HFFc6 (cell line): ENCODE measurements at regions not wholly inside any gene's neighbourhood (a gene's known extent, or its start where the extent isn't known, plus 50 kb on each side); places are given as distances from the start of the nearest gene placed in this dataset.

Experiments
- DNase-seq: peaks from one replicate; pipeline ENCODE4 v3.0.0-alpha.2; 2018
- H3K27ac Mint-ChIP-seq: 2 replicates; pipeline ENCODE4 v1.8.0; 2020; ENCODE audit warnings: mild to moderate bottlenecking, mixed read lengths
- H3K27me3 Mint-ChIP-seq: 2 replicates; pipeline ENCODE4 v1.8.0; 2021; ENCODE audit warnings: mild to moderate bottlenecking, moderate library complexity, mixed read lengths; ENCODE audit not compliant: insufficient read depth
- H3K36me3 Mint-ChIP-seq: 2 replicates; pipeline ENCODE4 v1.8.0; 2021; ENCODE audit warnings: low read depth, mixed read lengths
- H3K4me1 Mint-ChIP-seq: 2 replicates; pipeline ENCODE4 v1.8.0; 2020; ENCODE audit warnings: low read depth, mixed read lengths
- H3K4me3 Mint-ChIP-seq: 2 replicates; pipeline ENCODE4 v1.8.0; 2020; ENCODE audit warnings: mild to moderate bottlenecking, moderate library complexity, mixed read lengths
- H3K9me3 Mint-ChIP-seq: 2 replicates; pipeline ENCODE4 v1.8.0; 2020; ENCODE audit warnings: mild to moderate bottlenecking, mixed read lengths
- TF ChIP-seq, protein P1 (sequence below): fragments of 200-600 bp; sonication (generic); IDR thresholded peaks from 2 replicates; pipeline ENCODE4 v1.5.0; 2021; ENCODE audit warnings: antibody characterized with exemption, mild to moderate bottlenecking

DNA sequence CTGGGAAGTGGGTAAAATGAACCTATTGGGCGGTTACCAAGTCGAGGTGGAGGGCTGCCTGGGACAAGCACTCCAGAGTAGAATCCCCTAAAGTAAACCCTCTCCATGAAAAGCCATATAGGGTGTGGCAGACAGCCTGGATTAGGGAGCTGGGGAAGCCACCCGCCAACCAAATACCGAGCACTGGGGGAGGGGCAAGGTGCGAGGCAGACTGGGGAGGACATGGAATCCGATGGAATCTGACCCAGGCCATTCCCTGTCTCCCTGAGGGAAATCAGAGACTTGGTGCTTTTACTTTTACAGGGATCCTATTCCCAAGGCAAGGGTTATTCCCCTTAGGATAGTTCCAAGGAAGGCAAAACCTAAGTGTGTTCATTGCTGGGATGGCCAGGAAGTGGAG, 130.9 kb upstream of the HSD17B12 start:
- no peak overlapping the region for H3K27ac Mint-ChIP-seq
- TF ChIP-seq, protein P1, sequence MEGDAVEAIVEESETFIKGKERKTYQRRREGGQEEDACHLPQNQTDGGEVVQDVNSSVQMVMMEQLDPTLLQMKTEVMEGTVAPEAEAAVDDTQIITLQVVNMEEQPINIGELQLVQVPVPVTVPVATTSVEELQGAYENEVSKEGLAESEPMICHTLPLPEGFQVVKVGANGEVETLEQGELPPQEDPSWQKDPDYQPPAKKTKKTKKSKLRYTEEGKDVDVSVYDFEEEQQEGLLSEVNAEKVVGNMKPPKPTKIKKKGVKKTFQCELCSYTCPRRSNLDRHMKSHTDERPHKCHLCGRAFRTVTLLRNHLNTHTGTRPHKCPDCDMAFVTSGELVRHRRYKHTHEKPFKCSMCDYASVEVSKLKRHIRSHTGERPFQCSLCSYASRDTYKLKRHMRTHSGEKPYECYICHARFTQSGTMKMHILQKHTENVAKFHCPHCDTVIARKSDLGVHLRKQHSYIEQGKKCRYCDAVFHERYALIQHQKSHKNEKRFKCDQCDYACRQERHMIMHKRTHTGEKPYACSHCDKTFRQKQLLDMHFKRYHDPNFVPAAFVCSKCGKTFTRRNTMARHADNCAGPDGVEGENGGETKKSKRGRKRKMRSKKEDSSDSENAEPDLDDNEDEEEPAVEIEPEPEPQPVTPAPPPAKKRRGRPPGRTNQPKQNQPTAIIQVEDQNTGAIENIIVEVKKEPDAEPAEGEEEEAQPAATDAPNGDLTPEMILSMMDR = no peak
- no peak overlapping the region for H3K4me3 Mint-ChIP-seq
- no peak for DNase-seq
- H3K27me3 Mint-ChIP-seq = peaks cover 25% of the 10 kb centered on the region
- no peaks in the 10 kb centered on the region for H3K9me3 Mint-ChIP-seq
- no peaks in the 10 kb centered on the region for H3K4me1 Mint-ChIP-seq
- H3K36me3 Mint-ChIP-seq = no peaks in the 10 kb centered on the region

DNA sequence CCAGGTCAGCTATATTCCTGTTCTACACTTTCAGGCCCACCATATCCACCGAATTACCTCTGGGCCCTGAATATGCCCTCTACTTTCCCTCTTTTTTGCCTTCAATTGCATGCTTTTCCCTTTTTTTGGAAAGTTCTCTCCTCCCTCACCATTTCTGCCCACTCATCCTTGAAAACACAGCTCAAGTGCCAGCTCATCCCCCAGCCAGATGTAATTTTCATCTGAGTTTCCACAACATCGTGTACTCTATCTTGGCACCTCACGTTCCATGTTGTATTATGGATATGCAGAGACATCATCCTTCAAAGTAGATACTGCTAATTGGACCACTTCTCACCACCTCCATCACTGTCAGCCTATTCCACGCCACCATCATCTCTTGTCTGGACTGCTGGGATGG, 129.8 kb upstream of the HSD17B12 start:
- Mint-ChIP-seq H3K27me3 (peaks cover 29% of the 10 kb centered on the region), H3K4me3 (no peak overlapping the region), H3K27ac (no peak overlapping the region), H3K4me1 (0 out of 2 replicates have a peak, but pooled peaks cover under 1% of the 10 kb centered on the region), H3K36me3 (no peaks in the 10 kb centered on the region), H3K9me3 (no peaks in the 10 kb centered on the region)
- TF ChIP-seq, protein P1 = no peak
- DNase-seq = no peak

DNA sequence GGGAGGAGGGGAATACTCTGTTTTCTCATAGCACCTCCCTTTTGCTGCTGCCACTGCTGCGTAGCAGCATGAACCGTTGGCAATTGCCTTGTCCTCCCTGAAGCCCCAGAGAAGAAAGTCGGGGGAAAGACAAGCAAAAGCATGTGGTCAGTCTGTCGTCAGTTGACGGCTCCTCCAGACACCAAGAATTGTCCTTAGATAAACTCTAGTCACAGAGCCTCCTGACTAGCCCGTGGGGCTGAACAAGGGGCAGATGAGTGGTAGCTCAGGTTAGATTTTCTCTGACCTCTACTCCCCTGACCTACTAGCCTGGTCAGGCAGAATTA, 126.4 kb upstream of the HSD17B12 start:
- Mint-ChIP-seq H3K27me3 (peaks cover 47% of the 10 kb centered on the region), H3K36me3 (no peaks in the 10 kb centered on the region), H3K9me3 (no peaks in the 10 kb centered on the region), H3K4me1 (peaks cover 10% of the 10 kb centered on the region), H3K27ac (no peak overlapping the region), H3K4me3 (no peak overlapping the region)
- DNase-seq = no peak
- TF ChIP-seq, protein P1 = no peak

DNA sequence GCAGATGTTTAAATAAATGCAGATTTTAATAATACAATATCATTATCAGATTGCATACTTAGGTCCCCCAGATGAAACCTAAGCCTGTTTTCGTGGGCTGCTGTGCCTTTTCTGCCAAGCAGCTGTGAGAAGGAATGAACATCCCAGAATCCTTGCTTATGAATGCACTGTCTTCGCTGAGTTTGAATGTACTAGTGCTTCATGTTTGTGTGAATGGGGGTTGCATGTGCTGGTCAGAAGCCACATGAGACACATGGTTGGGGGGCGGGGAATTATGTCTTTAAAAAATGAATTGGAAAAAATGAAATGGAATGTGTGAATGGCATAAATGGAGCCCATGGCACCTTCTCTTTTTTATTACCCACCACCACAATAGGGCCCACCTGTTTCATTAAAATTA, 125.4 kb upstream of the HSD17B12 start:
- H3K4me1 Mint-ChIP-seq = peaks cover 10% of the 10 kb centered on the region
- H3K27ac Mint-ChIP-seq = no peak overlapping the region

DNA sequence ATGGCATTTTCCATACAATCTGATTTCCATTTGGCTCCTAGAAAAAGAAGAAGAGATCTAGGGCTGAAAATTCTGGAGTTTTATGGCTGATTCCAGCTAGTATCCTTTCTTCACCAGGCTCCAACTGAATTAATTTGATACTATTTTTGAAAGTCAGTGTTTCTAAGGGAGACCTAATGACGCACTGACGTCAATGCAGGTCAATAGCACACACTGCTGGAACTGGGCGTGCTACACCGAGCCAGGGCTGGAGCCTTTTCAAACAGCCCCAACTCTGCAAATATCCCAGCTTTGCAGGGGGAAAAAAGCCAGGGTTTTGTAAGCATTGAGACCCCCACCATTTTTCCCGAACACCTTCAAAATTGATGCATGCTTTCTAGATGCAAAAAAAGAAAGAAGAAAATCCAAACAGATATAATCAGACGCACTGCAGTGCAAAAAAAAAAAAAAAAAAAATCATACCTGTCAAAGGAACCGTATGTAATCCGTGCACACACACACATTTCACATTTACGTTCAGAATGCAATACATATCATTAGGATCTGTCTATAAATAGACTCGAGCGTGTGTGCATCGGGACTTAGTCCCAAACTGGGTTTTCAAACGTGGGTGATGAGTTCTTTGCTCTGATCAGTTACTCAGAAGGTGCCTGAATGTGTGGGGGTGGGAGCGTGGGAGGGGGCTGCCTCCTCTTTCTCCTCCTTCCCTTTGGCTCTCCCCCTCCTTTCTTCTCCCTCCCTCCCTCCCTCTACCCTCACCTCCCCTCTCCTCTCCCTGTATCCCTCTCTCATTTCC, 124.5 kb upstream of the HSD17B12 start:
- no peak overlapping the region for H3K27ac Mint-ChIP-seq

More for the DNA sequence above, 125.4 kb upstream of the HSD17B12 start:
- Mint-ChIP-seq H3K36me3 (no peaks in the 10 kb centered on the region), H3K9me3 (no peaks in the 10 kb centered on the region), H3K27me3 (peaks cover 49% of the 10 kb centered on the region), H3K4me3 (no peak overlapping the region)
- no peak for DNase-seq
- TF ChIP-seq, protein P1 = no peak

More for the DNA sequence above, 124.5 kb upstream of the HSD17B12 start:
- no peak for DNase-seq
- TF ChIP-seq, protein P1 = no peak
- Mint-ChIP-seq H3K36me3 (no peaks in the 10 kb centered on the region), H3K4me1 (peaks cover 10% of the 10 kb centered on the region), H3K4me3 (no peak overlapping the region), H3K27me3 (peaks cover 46% of the 10 kb centered on the region), H3K9me3 (no peaks in the 10 kb centered on the region)
